HG02870 (cell line): ENCODE measurements at regions not wholly inside any gene's neighbourhood (a gene's known extent, or its start where the extent isn't known, plus 50 kb on each side); places are given as distances from the start of the nearest gene placed in this dataset.
"Not testable (repeated sequence)": the region's sequence is repeated elsewhere in the genome, so short reads cannot be mapped to it uniquely, and the experiment has no call there.

Source experiments
- ATAC-seq: cut with Tn5 transposase; IDR thresholded peaks from one replicate; pipeline ENCODE4 v1.9.1; 2021; ENCODE audit warnings: mild to moderate bottlenecking, moderate library complexity; ENCODE audit not compliant: unreplicated experiment

- no peak for ATAC-seq
These were observed 96.7 kb upstream of the LUZP2 start for GRCh38 chr11:24400059-24400665.

GRCh38 chr11:24406389-24406788, 90.5 kb upstream of the LUZP2 start:
- no peak for ATAC-seq

- no peak for ATAC-seq
These were observed 89.9 kb upstream of the LUZP2 start for GRCh38 chr11:24406980-24407379.

GRCh38 chr11:24407733-24408132, 89.1 kb upstream of the LUZP2 start:
- no peak for ATAC-seq

- ATAC-seq, result no peak
These were observed 88.7 kb upstream of the LUZP2 start for GRCh38 chr11:24408202-24408601.

GRCh38 chr11:24411791-24412190, 85.1 kb upstream of the LUZP2 start:
- no peak for ATAC-seq

- no peak for ATAC-seq
These were observed 84.1 kb upstream of the LUZP2 start for GRCh38 chr11:24412722-24413121.

- ATAC-seq, result no peak
These were observed 83.5 kb upstream of the LUZP2 start for GRCh38 chr11:24413391-24413790.

- ATAC-seq, result not testable (repeated sequence)
These were observed 80.8 kb upstream of the LUZP2 start for GRCh38 chr11:24415955-24416636.

- no peak for ATAC-seq
These were observed 75.1 kb upstream of the LUZP2 start for GRCh38 chr11:24421766-24422165.

GRCh38 chr11:24422376-24422775, 74.5 kb upstream of the LUZP2 start:
- no peak for ATAC-seq

GRCh38 chr11:24437123-24437522, 59.7 kb upstream of the LUZP2 start:
- ATAC-seq, result no peak
